NCI-H526 treated with DMSO at 0.1 percent for 48 hours (cell line): ENCODE measurements at regions not wholly inside any gene's neighbourhood (a gene's known extent, or its start where the extent isn't known, plus 50 kb on each side); places are given as distances from the start of the nearest gene placed in this dataset.
"Not testable (repeated sequence)": the region's sequence is repeated elsewhere in the genome, so short reads cannot be mapped to it uniquely, and the experiment has no call there.

Experiments used
- DNase-seq: peaks from one replicate; lab custom pipeline; 2025; lab: John Stamatoyannopoulos, UW

DNA sequence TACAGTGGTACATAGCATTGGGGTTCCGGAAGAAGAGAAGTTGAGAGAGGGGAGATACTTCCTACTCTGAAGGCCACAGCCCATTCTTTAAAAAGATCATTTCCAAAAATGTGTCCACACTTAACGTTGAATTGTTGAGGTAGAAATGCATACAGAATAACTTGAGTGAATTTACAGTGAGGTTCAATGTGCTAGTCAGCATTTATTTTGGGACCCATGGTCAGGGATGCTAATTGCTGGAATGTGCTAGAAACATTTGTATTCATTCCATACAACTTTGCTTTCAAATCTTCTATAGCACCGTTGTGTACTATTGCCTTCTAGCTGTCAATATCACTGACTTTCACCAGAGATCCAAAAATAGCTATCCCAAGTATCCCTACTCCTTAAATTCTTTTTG, 325.9 kb downstream of the SATB2 start:
- DNase-seq: no peak

DNA sequence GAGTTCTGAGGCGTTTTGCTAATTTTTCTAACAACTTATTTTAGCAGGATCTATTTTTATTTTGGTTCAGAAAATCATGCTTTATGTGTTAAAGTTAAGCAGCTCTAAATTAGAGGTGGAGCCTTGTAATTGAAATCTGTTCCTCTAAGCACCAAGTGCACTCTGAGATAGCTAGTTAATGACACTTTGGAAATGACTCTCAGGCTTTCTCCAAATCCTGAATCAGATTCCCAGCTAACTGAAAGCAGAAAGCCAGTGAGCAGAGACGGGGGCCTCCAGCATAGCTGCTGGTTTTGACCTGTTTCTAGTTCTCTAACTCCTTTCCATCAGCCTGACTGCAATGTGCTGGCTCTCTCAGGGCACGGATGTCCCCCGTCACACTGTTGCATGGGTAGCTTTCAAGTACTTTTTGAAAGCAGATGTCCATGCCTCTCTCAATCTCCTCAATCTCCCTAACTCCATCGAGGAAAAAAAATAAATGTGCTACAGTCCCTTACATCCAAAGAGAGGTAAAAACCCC, 326.5 kb downstream of the SATB2 start:
- DNase-seq: no peak

DNA sequence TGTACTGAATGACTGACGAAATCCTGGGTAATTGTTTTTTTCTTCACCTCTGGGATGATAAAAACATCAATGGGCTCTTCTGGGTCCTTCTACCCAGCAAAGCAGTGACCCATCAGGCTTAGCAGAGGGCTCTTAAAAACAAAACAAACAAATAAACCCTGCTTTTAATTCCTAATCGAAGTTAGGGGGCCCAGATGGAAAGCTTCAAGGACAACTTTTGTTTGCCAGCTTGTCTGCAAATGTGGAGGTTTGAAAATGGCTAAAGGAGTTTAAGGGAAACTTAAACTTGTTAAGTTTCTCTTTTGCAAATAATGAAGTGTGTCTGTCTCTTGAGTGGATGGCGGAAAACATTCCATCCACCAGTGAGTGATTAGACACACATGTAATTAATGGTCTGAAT, 327.2 kb downstream of the SATB2 start:
- DNase-seq: no peak

- no peak for DNase-seq
These were observed 329.1 kb downstream of the SATB2 start for GRCh38 chr2:199128476-199129229.

DNA sequence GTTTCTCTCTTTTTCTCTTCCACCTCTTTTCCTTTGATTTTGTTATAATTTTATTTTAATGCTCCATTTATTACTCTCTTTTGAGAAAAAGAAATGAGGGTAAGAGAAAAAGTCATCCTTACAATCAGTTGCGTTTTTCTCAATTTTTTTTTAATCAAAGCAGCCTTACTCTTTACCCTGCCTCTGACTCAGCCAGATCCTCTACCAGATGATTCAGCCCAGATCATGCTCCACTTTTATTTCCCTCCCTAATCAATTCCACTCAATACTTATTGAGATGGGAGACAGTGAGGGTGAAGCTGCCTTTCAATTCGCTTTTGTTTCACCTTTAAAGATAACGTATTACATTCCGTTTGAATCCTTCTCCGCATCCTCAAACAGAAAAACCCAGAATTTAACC, 337.9 kb downstream of the SATB2 start:
- DNase-seq: no peak

- DNase-seq: peak; percentile 54
These were observed 339.0 kb downstream of the SATB2 start for GRCh38 chr2:199118673-199119112.

DNA sequence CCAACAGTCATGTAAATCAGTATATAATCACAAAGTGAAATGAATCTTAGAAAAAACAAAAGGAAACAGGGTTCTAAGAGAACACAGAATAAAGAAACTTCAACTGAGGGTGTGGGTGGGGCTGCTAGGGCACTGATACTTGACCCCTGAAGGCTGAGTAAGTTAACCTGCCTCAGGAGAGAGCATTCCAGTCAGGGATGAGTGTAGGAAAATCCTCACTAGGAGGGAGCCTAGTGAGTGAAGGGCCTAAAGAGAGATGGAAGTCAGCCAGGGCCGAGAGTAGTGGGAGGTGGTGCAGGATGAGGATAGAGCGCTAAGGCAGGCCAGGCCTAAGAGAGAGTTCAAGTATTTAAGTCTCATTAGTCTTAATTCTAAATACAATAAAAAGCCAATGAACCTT, 342.6 kb downstream of the SATB2 start:
- DNase-seq: no peak

DNA sequence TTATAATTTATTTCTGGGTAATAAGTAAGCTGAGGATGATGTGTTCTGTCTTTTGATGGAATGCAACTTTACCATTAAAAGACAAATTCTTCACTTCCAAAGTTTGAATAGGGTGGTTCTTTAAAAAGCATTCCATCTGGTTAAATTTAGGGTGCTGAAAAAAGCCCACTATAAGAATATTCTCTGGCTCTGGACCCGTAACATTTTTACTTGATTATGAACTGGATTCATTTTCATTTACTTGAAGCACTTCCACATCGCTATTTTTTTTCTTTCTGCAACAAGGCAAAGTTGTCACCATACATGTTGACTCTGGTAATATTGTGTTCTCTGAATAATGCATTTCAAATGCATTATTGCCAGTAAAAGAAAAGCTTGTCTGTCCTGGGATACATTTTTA, 344.6 kb downstream of the SATB2 start:
- DNase-seq: no peak

DNA sequence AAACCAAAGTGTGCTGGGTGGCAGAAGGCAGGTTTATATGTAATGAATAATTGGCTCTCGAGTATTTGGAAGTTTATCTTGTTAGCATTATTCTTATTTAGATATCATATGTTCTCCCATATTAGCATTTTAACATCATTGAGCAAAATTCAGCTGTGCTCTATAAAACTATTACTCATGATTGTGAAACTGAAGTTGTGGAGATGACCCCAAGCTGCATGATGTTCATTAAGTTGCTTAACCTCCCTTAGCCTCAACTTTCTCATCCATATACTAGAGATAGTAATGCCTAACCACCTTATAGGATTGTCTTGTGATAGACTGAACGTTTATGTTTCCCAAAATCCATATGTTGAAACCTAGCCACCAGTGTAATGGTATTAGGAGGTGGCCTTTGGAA, 346.3 kb downstream of the SATB2 start:
- no peak for DNase-seq

DNA sequence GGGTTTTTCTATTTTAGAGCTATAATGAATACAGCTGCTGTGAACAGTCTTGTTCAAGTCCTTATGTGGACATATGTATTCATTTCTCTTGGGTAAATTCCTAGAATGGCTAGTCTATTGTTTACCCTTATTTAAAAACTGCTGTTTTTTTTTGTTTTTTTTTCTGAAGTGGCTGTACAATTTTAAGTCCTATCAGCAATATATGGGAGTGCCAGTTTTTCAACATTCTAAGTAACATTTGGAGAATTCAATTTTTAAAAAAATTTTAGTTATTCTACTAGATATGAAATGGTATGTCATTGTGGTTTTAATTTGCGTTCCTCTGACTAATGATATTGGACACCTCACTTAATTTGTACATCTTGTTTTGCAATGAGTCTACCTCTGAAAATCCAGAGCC, 349.7 kb downstream of the SATB2 start:
- DNase-seq: no peak

DNA sequence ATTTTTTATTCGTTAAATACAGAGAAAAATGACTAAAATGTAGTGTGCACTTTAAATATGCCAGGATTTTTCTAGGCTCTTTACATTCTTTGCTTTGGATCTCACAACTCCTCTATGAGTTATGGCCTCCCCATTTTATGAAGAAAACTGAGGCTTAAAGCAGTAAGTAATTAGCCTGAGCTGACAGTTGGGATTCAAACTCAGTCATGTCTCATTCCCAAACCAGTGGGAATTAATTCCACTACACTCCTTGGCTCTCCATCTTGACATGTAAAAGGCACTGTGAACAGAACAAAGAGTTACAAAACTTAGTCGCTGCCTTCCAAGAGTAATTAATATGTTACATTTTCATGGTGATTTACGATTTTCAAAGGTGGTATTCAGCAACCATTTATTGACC, 351.9 kb downstream of the SATB2 start:
- no peak for DNase-seq

GRCh38 chr2:199101487-199101886, 356.3 kb downstream of the SATB2 start:
- no peak for DNase-seq

DNA sequence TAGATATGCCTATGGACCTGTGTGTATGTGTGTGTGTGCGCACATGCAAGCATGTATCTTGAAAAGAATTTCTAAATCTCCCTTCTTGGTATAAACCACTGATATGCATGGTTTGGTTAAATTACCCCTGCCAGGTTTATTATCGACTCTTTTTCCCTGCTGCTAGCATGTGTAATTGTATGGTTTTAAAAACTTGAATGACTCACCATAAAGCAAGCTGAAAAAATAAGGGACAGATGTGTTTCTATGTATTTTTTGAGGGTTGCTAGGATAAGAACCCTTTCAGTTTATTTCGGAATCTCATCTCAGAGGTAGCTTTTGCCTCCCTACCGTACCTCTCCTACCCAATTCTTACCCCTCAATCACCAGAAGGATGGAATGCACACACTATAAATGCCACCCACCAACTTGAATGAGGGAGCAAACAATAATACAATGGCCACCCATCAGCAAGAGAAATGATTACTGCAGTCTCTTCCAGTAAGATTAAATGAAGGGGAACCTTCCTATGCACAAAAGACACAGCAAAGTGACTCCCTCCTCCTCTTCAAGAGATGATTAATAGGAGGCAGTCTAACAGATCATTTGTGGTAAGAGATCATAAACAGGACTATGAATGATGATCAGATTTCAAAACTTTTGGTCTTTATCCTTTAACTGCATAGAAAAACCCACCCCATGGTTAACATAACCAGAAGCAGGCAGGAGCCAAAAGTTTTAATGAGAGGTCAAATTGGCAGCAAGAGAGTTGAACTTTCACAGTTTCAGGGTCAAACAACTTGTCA, 357.2 kb downstream of the SATB2 start:
- no peak for DNase-seq

DNA sequence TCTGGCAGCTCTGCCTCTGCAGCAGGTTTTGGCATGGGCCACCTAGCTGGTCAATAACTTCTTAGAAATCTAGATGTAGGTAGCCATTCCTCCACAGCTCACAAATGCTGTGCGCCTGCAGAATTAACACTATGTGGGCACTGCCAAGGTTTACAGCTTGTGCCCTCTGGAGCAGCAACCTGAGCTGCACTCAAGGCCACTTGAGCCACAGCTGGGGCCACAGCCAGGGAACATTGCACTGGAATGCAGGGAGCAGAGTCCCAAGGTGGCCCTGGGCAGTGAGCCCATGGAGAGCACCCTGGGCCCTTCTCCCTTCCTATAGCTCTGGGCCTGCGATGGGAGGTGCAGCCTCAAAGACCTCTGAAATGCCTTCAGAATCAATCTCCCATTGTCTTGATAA, 365.3 kb downstream of the SATB2 start:
- DNase-seq: no peak

DNA sequence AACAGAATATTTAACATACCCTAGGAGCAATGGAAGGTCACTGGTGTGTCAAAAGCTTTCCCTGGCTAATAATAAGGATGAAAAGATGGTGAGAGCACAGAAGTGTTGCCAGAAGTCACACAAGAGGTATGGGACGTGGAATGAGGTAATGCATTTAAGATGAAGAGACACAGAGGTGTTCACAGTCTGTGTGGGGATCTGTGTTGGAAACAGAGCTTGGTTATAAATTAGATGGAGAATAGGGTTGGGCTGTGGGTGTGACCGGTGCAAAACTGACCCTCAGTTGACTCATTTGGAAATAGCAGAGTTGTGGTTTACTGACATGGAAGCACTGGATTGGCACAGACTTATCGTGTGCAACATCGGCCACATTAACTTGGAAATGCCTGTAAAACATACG, 372.5 kb downstream of the SATB2 start:
- no peak for DNase-seq

GRCh38 chr2:199070322-199070949, 387.3 kb downstream of the SATB2 start:
- no peak for DNase-seq

DNA sequence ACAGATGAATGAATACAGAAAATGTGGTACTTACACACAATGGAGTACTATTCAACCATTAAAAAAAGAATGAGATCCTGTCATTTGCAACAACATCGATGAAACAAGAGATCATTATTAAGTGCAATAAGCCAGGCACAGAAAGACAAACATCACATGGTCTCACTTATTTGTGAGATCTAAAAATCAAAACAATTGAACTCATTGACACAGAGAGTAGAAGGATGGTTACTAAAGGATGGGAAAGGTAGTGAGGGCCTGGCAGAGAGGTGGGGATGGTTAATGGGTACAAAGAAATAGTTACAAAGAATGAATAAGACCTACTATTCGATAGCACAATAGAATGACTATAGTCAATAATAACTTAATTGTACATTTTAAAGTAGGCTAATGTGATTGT, 393.5 kb downstream of the SATB2 start:
- no peak for DNase-seq

GRCh38 chr2:199057936-199058335, 399.8 kb downstream of the SATB2 start:
- no peak for DNase-seq

GRCh38 chr2:199055336-199055735, 402.4 kb downstream of the SATB2 start:
- no peak for DNase-seq

GRCh38 chr2:199042660-199043379, 414.9 kb downstream of the SATB2 start:
- no peak for DNase-seq

- no peak for DNase-seq
These were observed 417.2 kb downstream of the SATB2 start for GRCh38 chr2:199040522-199040921.

- DNase-seq: not testable (repeated sequence)
These were observed 424.0 kb downstream of the SATB2 start for GRCh38 chr2:199033761-199034160.
